ENCODE measurements at regions not wholly inside any gene's neighbourhood (a gene's known extent, or its start where the extent isn't known, plus 50 kb on each side); places are given as distances from the start of the nearest gene placed in this dataset.

DNA sequence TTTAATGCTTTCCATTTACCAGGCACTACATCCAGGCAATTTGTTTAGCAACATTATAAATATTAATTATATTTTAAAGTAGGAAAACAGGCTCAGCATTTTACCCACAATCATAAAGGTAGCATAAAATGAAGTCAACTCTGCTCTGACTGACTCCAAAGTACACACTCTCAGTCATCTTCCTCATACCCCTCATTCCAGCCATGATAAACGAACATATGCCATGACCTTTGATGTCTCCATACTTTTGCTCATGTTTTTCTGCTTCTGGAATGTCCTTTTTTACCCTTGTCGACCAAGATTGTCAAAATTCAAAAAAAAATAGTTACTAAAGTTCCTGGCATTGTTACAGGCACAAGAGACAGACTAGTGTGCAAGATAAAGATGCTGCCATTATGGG lies 77.7 kb upstream of the SOX6 start:
- Histone ChIP-seq H3K4me1 (ENCODE audit: insufficient read depth, low read length) (no peaks in the 10 kb centered on the region), H3K4me2 (ENCODE audit: insufficient read depth, insufficient read length, low read length) (no peak overlapping the region), H3K27ac (ENCODE audit: insufficient read length, low read depth, low read length) (no peak overlapping the region), H3K79me2 (ENCODE audit: insufficient read depth, low read length) (no peaks in the 10 kb centered on the region), H2BK120ac (ENCODE audit: low read depth, low read length, poor library complexity, severe bottlenecking) (no peak overlapping the region), H3K14ac (ENCODE audit: insufficient read depth, low read length) (no peak overlapping the region), H2BK12ac (ENCODE audit: insufficient read length, low read depth, low read length) (no peak overlapping the region), H2BK20ac (ENCODE audit: low read depth, low read length, poor library complexity, severe bottlenecking) (no peak overlapping the region), H4K20me1 (ENCODE audit: control insufficient read depth, insufficient read depth, insufficient read length) (no peaks in the 10 kb centered on the region), H3K23me2 (ENCODE audit: insufficient read length, low read depth, low read length, poor library complexity, severe bottlenecking) (no peaks in the 10 kb centered on the region), H3K79me1 (ENCODE audit: insufficient read depth, low read depth, low read length, poor library complexity, severe bottlenecking) (no peaks in the 10 kb centered on the region), H4K91ac (ENCODE audit: insufficient read length, low read depth, low read length) (no peak overlapping the region), H3K4ac (ENCODE audit: low read depth, low read length) (no peak overlapping the region), H3K9ac (ENCODE audit: extremely low read depth, insufficient read length, low read length) (no peak overlapping the region), H3T11ph (ENCODE audit: low read length) (no peak overlapping the region), H2BK5ac (ENCODE audit: insufficient read length, low read length) (no peak overlapping the region), H4K8ac (replicated peaks; ENCODE audit: insufficient read length, low read depth, low read length) (no peak overlapping the region), H2BK15ac (ENCODE audit: low read depth, low read length) (no peak overlapping the region), H3K23ac (ENCODE audit: insufficient read length, low read depth, low read length) (no peak overlapping the region), H3K18ac (ENCODE audit: insufficient read length, low read depth, low read length) (no peak overlapping the region), H3K27me3 (ENCODE audit: insufficient read depth, low read length) (no peaks in the 10 kb centered on the region), H2AFZ (ENCODE audit: low read length) (no peak overlapping the region), H4K5ac (ENCODE audit: insufficient read length, low read depth, low read length) (no peak overlapping the region), H3K9me3 (ENCODE audit: control insufficient read depth, low read depth, low read length) (no peaks in the 10 kb centered on the region), H2AK5ac (ENCODE audit: insufficient read length, low read length) (no peak overlapping the region), H3K56ac (ENCODE audit: insufficient read length, low read depth, low read length) (no peak overlapping the region)
- TF ChIP-seq, protein P1, sequence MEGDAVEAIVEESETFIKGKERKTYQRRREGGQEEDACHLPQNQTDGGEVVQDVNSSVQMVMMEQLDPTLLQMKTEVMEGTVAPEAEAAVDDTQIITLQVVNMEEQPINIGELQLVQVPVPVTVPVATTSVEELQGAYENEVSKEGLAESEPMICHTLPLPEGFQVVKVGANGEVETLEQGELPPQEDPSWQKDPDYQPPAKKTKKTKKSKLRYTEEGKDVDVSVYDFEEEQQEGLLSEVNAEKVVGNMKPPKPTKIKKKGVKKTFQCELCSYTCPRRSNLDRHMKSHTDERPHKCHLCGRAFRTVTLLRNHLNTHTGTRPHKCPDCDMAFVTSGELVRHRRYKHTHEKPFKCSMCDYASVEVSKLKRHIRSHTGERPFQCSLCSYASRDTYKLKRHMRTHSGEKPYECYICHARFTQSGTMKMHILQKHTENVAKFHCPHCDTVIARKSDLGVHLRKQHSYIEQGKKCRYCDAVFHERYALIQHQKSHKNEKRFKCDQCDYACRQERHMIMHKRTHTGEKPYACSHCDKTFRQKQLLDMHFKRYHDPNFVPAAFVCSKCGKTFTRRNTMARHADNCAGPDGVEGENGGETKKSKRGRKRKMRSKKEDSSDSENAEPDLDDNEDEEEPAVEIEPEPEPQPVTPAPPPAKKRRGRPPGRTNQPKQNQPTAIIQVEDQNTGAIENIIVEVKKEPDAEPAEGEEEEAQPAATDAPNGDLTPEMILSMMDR (conservative IDR thresholded peaks at IDR 0.05): no peak
- no peak for DNase-seq
- H3K27ac Mint-ChIP-seq: no peak overlapping the region
- H3K36me3 Mint-ChIP-seq (ENCODE audit: insufficient read depth in 1 of 3, low read depth in 3 of 3): no peaks in the 10 kb centered on the region
- no peak overlapping the region for H3K4me3 Mint-ChIP-seq
- H3K9me3 Mint-ChIP-seq: peaks cover 0 to 1% of the 10 kb centered on the region in 2 experiments; a peak in 1 of 5 replicates
- no CpG with 5 or more reads among the region's 2 CpGs for WGBS (ENCODE audit: extremely low coverage, insufficient read length, low lambda C conversion rate)
- peaks cover 24% of the 10 kb centered on the region for H3K27me3 Mint-ChIP-seq (ENCODE audit: low read depth)
- no peaks in the 10 kb centered on the region for H3K4me1 Mint-ChIP-seq

All from H9 (cell line).